ENCODE measurements at regions not wholly inside any gene's neighbourhood (a gene's known extent, or its start where the extent isn't known, plus 50 kb on each side); places are given as distances from the start of the nearest gene placed in this dataset.

- Mint-ChIP-seq H3K27ac (no peak overlapping the region), H3K4me3 (no peak overlapping the region), H3K9me3 (no peaks in the 10 kb centered on the region), H3K36me3 (no peaks in the 10 kb centered on the region), H3K27me3 (peaks cover 4% of the 10 kb centered on the region), H3K4me1 (peaks cover 2% of the 10 kb centered on the region)
- no peak for ATAC-seq (ENCODE audit: low read depth)
- DNase-seq (ENCODE audit: low spot score in 2 of 2), result no peak
Observed at GRCh38 chr4:121216461-121216860, 52.3 kb upstream of the TNIP3 start.

GRCh38 chr4:121213940-121214339 lies 49.8 kb upstream of the TNIP3 start:
- H3K4me3 Mint-ChIP-seq, result no peak overlapping the region

More at GRCh38 chr4:121213940-121214339, 49.8 kb upstream of the TNIP3 start:
- no peaks in the 10 kb centered on the region for H3K4me1 Mint-ChIP-seq
- peaks cover 2% of the 10 kb centered on the region for H3K27me3 Mint-ChIP-seq
- ATAC-seq (ENCODE audit: low read depth) (no peak), DNase-seq (ENCODE audit: low spot score in 2 of 2) (no peak)
- H3K36me3 Mint-ChIP-seq, result no peaks in the 10 kb centered on the region
- no peaks in the 10 kb centered on the region for H3K9me3 Mint-ChIP-seq
- H3K27ac Mint-ChIP-seq, result no peak overlapping the region

Data from memory B cell (primary cell).